Choroid plexus epithelial cell (primary cell): ENCODE measurements at regions not wholly inside any gene's neighbourhood (a gene's known extent, or its start where the extent isn't known, plus 50 kb on each side); places are given as distances from the start of the nearest gene placed in this dataset.

ENCODE experiments used
- DNase-seq: peaks from one replicate; pipeline ENCODE4 v3.0.0-alpha.2; 2010; ENCODE audit warnings: low read depth
- H3K4me3 ChIP-seq: 2 replicates; pipeline ENCODE4 v1.5.1; 2011; ENCODE audit warnings: low read depth, mild to moderate bottlenecking, control low read depth, low read length, moderate library complexity
- CTCF ChIP-seq: conservative IDR thresholded peaks from 2 replicates; pipeline ENCODE4 v1.5.1; 2011; ENCODE audit warnings: low read depth, mild to moderate bottlenecking, control low read depth, inconsistent platforms, low read length, moderate library complexity

- TF ChIP-seq CTCF = no peak
- no peak for DNase-seq
- no peak overlapping the region for H3K4me3 ChIP-seq
Measured at GRCh38 chr16:63195336-63195735, 1159.1 kb upstream of the CDH8 start.

GRCh38 chr16:63192980-63193379, 1156.7 kb upstream of the CDH8 start:
- no peak for DNase-seq
- no peak for TF ChIP-seq CTCF
- no peak overlapping the region for H3K4me3 ChIP-seq

GRCh38 chr16:63188086-63188771, 1152.0 kb upstream of the CDH8 start:
- H3K4me3 ChIP-seq = no peak overlapping the region
- TF ChIP-seq CTCF = no peak
- no peak for DNase-seq

- TF ChIP-seq CTCF = no peak
- no peak for DNase-seq
- H3K4me3 ChIP-seq = no peak overlapping the region
Measured at GRCh38 chr16:63187638-63188037, 1151.4 kb upstream of the CDH8 start.

GRCh38 chr16:63185235-63185780, 1149.1 kb upstream of the CDH8 start:
- DNase-seq = no peak
- H3K4me3 ChIP-seq = no peak overlapping the region
- TF ChIP-seq CTCF = no peak

GRCh38 chr16:63183743-63184142, 1147.5 kb upstream of the CDH8 start:
- no peak for TF ChIP-seq CTCF
- H3K4me3 ChIP-seq = no peak overlapping the region
- DNase-seq = no peak

- no peak for DNase-seq
- no peak for TF ChIP-seq CTCF
- no peak overlapping the region for H3K4me3 ChIP-seq
Measured at GRCh38 chr16:63175313-63175712, 1139.1 kb upstream of the CDH8 start.
